SH-SY5Y (cell line): ENCODE measurements at regions not wholly inside any gene's neighbourhood (a gene's known extent, or its start where the extent isn't known, plus 50 kb on each side); places are given as distances from the start of the nearest gene placed in this dataset.

Experiments
- GATA2 ChIP-seq: IDR thresholded peaks from 2 replicates; pipeline ENCODE4 v1.6.1; 2011; ENCODE audit warnings: mild to moderate bottlenecking, low read depth, low read length
- GATA3 ChIP-seq: IDR thresholded peaks from 2 replicates; pipeline ENCODE4 v1.6.1; 2011; ENCODE audit warnings: low read depth, mild to moderate bottlenecking, low read length, moderate library complexity

GRCh38 chr18:44458777-44459176 is 221.9 kb upstream of the SETBP1 start:
- TF ChIP-seq GATA2 (no peak), GATA3 (no peak)

- TF ChIP-seq GATA3 (no peak), GATA2 (no peak)
Observed at GRCh38 chr18:44464398-44465180, 216.1 kb upstream of the SETBP1 start.

DNA sequence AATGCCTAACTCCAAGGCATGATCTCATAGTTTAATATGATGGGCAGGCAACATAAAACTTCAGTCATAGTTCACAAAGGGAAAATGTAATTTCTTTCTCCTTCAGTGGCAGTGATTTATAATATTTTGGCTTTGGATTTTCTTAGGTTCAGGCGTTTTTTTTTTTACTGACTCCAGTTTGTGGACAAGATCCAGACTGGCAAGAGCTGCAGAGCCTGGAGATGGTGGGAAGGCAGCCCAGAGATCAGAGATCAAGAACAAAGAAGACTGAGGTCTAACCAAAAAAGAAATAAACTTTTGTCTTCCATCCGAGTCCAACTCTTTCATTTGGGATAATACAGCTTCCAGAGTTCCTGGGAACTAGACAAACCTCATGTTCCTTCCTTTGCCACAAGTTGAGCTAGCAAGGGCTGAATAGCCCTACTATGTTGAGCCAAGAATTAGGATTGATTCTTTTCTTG is 215.3 kb upstream of the SETBP1 start:
- TF ChIP-seq GATA2 (no peak), GATA3 (no peak)

- TF ChIP-seq GATA3, result no peak
- no peak for TF ChIP-seq GATA2
Observed at GRCh38 chr18:44466997-44467396, 213.7 kb upstream of the SETBP1 start.

- no peak for TF ChIP-seq GATA2
- no peak for TF ChIP-seq GATA3
Observed at GRCh38 chr18:44467718-44468117, 213.0 kb upstream of the SETBP1 start.

DNA sequence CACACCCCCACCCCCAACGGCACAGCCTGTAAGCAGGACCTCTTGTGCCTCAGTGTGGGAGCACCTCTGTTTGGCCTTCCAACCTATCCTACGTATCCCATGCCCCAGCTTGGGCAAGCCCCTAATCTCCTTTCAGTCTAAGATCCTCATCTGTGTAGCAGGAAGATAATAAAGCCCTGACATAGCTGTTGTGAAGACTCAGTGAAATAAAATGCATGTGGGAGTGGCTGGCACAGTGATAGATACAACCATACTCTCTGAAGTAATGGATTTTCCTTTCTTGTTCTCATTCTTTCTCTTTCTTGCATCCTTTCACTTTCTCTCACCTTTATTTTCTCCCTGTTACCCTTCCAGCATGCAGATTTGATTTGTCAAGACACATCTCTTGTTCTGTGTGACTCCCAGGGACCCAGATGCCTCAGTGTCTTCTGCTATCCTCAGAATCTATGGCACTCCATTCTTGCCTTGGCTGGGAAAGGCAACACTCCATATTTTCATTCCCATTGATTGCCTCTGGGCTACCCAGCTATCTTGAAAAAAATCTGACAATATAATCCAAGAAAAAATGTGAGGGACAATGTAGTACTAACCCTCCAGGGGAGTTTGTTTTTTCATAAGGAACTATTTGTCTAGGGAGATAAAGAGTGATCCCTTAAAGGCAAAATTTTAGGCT is 207.2 kb upstream of the SETBP1 start:
- TF ChIP-seq GATA2 (no peak), GATA3 (no peak)

GRCh38 chr18:44474067-44474411 is 206.6 kb upstream of the SETBP1 start:
- TF ChIP-seq GATA3 (no peak), GATA2 (no peak)

- TF ChIP-seq GATA3 (no peak), GATA2 (no peak)
Observed at GRCh38 chr18:44474591-44474990, 206.1 kb upstream of the SETBP1 start.

- no peak for TF ChIP-seq GATA2
- no peak for TF ChIP-seq GATA3
Observed at GRCh38 chr18:44482761-44483160, 197.9 kb upstream of the SETBP1 start.

- TF ChIP-seq GATA3, result no peak
- no peak for TF ChIP-seq GATA2
Observed at GRCh38 chr18:44495151-44495550, 185.5 kb upstream of the SETBP1 start.

DNA sequence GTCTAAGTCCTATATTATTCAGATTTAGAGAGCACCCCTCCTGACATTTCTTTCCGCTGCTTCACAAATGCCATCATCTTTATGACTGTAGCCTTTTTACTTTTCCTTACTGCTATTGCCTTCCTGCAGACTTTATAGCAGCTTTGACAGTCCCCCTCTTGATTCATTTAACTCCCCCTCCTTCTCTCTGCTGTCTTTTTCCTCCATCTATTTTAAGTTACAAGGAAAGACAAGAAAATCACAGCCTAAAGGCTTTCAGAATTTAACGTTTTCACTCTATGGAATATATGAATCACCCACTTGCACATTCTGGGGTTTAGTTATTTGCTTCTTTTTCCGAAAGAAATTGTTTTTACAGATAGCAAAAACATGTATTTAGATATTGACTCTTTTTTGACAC is 183.4 kb upstream of the SETBP1 start:
- TF ChIP-seq GATA3, result no peak
- TF ChIP-seq GATA2, result no peak

- TF ChIP-seq GATA2, result no peak
Observed at GRCh38 chr18:44497757-44498490, 182.8 kb upstream of the SETBP1 start.

DNA sequence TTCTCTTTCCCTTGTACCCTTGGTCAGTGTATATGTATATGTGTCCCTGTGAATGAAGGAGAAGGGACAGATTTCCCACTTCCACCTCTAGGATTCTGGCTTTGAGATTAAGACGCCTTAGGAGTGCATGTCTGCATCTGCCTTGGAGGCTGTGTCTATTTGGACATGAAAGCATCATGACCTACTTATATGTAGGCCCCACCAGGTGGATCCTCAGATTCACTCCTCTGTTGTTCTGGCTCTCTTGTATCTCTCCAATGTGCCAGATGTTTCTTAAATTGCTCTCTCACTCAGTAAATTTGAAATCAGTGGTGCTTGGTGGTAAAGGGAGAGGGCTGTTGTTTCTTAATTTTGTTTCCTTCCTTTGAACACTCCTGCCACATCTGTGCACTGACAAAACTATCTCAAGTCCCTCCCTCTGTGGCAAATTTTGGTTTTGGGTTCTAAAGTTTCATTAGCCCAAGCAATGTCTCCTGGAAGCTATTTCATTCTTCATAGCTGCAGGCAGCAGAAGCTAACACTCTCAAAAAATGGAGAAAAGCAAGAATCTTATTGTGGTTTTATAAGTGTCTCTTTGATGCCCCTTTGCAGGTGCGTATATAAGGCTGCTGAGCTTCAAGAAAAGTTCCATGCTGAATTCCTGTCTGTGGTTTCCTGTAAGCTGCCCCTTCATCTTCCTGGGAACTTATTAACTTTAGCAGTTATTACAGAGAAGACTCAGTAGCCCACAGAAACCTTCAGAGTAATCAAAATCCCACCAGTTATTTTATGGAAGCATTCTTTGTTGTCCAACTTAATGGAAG is 179.7 kb upstream of the SETBP1 start:
- no peak for TF ChIP-seq GATA2
- TF ChIP-seq GATA3, result no peak

DNA sequence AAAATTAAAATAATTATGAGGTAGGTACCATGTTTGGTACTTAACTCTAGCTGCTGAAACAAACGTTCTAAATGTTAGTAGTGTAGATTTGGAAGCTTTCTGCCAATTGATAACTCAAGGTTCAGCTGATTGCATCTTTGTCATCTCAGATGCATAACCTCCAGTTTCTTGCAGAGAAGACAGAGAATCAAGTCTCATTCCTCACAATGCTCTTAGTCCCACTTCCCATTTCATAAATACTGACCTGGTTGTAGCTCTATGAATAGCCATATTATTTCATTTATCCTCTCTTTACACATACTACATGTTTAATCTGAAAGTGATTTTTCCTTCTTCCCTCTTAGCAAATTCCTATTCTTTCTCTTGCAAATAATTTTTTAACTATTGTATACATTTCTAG is 178.5 kb upstream of the SETBP1 start:
- no peak for TF ChIP-seq GATA3

- TF ChIP-seq GATA3, result no peak
- TF ChIP-seq GATA2, result no peak
Observed at GRCh38 chr18:44502790-44503189, 177.9 kb upstream of the SETBP1 start.
